Stimulated activated CD4-positive, alpha-beta T cell treated with anti-CD3 and anti-CD28 coated beads, Interleukin-4, amount 100 ng/mL, for 1 hour (primary cell): ENCODE measurements at regions not wholly inside any gene's neighbourhood (a gene's known extent, or its start where the extent isn't known, plus 50 kb on each side); places are given as distances from the start of the nearest gene placed in this dataset.

Experiments used
- DNase-seq: peaks from one replicate; pipeline ENCODE4 v3.0.0-alpha.2; 2020

GRCh38 chr4:11544211-11544610 lies 115.5 kb upstream of the HS3ST1 start:
- no peak for DNase-seq

- no peak for DNase-seq
These were observed 115.0 kb upstream of the HS3ST1 start for GRCh38 chr4:11543706-11544105.

GRCh38 chr4:11542952-11543351 lies 114.3 kb upstream of the HS3ST1 start:
- no peak for DNase-seq

GRCh38 chr4:11537846-11538245 lies 109.2 kb upstream of the HS3ST1 start:
- DNase-seq: no peak

- no peak for DNase-seq
These were observed 106.6 kb upstream of the HS3ST1 start for GRCh38 chr4:11535333-11535732.

GRCh38 chr4:11534623-11535302 lies 106.1 kb upstream of the HS3ST1 start:
- DNase-seq: no peak

- DNase-seq: no peak
These were observed 103.4 kb upstream of the HS3ST1 start for GRCh38 chr4:11532138-11532537.

GRCh38 chr4:11529625-11530201 lies 101.0 kb upstream of the HS3ST1 start:
- no peak for DNase-seq

- no peak for DNase-seq
These were observed 96.4 kb upstream of the HS3ST1 start for GRCh38 chr4:11525085-11525484.

GRCh38 chr4:11518754-11519153 lies 90.1 kb upstream of the HS3ST1 start:
- DNase-seq: no peak

- no peak for DNase-seq
These were observed 86.2 kb upstream of the HS3ST1 start for GRCh38 chr4:11514779-11515419.

- no peak for DNase-seq
These were observed 85.3 kb upstream of the HS3ST1 start for GRCh38 chr4:11514003-11514402.

- no peak for DNase-seq
These were observed 84.2 kb upstream of the HS3ST1 start for GRCh38 chr4:11512871-11513270.

GRCh38 chr4:11511321-11511720 lies 82.6 kb upstream of the HS3ST1 start:
- DNase-seq: no peak

GRCh38 chr4:11507920-11508319 lies 79.2 kb upstream of the HS3ST1 start:
- no peak for DNase-seq

GRCh38 chr4:11506194-11506593 lies 77.5 kb upstream of the HS3ST1 start:
- DNase-seq: no peak

GRCh38 chr4:11505221-11505971 lies 76.7 kb upstream of the HS3ST1 start:
- peak; percentile 10 for DNase-seq

GRCh38 chr4:11503166-11503565 lies 74.5 kb upstream of the HS3ST1 start:
- no peak for DNase-seq

GRCh38 chr4:11497972-11498371 lies 69.3 kb upstream of the HS3ST1 start:
- DNase-seq: no peak

GRCh38 chr4:11497212-11497806 lies 68.6 kb upstream of the HS3ST1 start:
- DNase-seq: no peak

- DNase-seq: no peak
These were observed 67.7 kb upstream of the HS3ST1 start for GRCh38 chr4:11496351-11496829.

- DNase-seq: no peak
These were observed 67.1 kb upstream of the HS3ST1 start for GRCh38 chr4:11495818-11496217.

GRCh38 chr4:11495291-11495690 lies 66.6 kb upstream of the HS3ST1 start:
- DNase-seq: no peak
